GM19395 (cell line): ENCODE measurements at regions not wholly inside any gene's neighbourhood (a gene's known extent, or its start where the extent isn't known, plus 50 kb on each side); places are given as distances from the start of the nearest gene placed in this dataset.
"Not testable (repeated sequence)": the region's sequence is repeated elsewhere in the genome, so short reads cannot be mapped to it uniquely, and the experiment has no call there.

Experiments
- ATAC-seq: cut with Tn5 transposase; IDR thresholded peaks from one replicate; pipeline ENCODE4 v1.9.1; 2021; ENCODE audit warnings: mild to moderate bottlenecking, moderate library complexity; ENCODE audit not compliant: unreplicated experiment

DNA sequence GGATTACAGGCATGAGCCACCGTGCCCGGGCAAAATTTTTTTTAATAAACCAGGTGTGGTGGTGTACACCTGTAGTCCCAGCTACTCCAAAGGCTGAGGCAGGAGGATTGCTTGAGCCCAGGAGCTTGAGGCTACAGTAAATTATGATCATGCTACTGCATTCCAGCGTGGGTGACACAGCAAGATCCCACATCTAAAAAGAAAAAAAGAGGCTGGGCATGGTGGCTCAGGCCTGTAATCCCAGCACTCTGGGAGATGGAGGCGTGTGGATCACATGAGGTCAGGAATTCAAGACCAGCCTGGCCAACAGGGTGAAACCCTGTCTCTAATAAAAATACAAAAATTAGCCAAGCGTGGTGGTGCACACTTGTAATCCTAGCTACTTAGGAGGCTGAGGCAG, 125.6 kb downstream of the ZNF281 start:
- not testable (repeated sequence) for ATAC-seq

DNA sequence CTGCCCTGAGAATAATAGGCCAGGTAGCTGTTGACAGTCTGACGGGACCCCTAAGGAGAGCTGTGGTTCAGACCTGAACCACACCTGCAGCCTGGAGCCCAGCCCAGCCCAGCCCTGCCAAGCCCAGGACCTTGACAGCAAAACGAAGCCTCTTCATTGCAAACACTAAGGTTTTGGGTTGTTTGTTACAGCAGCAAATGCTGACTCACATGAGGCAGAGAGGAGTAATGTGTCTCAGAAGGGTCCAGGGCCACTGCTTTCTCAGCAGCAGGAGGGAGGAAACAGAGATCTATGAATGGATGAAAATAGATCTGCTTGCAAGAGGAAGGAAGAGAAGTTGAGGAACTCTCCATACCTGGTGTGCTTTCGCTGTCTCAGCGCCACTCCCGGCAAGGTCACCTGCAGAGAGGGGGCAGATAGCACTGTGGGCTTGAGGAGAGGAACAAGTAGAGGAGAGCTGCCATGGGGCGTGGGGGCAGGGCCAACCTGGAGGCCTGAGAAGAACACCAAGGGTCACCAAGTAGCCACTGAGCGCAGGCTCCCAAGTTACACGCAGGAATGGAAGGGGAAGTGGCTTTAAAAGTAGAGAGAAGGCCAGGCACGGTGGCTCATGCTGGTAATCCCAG, 127.2 kb downstream of the ZNF281 start:
- no peak for ATAC-seq

DNA sequence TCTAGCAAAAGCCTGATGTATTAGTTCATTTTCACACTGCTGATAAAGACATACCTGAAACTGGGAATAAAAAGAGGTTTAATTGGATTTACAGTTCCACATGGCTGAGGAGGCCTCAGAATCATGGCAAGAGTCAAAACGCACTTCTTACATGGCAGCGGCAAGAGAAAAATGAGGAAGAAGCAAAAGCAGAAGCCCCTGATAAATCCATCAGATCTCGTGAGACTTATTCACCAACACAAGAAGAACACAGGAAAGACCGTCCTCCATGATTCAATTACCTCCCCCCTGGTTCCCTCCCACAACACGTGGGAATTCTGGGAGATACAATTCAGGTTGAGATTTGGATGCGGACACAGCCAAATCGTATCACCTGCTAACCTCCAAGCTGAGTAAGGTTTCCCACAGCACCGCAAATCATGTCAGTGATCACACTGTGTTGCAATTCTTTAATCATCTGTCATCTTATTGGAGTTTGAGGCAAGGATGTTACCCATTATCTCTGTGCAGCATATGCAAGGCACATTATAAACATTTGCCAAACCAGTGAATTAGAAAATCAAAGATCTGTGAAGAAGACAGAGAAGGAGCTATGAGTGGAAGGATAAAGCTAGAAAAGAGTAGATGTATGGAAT, 128.5 kb downstream of the ZNF281 start:
- no peak for ATAC-seq

DNA sequence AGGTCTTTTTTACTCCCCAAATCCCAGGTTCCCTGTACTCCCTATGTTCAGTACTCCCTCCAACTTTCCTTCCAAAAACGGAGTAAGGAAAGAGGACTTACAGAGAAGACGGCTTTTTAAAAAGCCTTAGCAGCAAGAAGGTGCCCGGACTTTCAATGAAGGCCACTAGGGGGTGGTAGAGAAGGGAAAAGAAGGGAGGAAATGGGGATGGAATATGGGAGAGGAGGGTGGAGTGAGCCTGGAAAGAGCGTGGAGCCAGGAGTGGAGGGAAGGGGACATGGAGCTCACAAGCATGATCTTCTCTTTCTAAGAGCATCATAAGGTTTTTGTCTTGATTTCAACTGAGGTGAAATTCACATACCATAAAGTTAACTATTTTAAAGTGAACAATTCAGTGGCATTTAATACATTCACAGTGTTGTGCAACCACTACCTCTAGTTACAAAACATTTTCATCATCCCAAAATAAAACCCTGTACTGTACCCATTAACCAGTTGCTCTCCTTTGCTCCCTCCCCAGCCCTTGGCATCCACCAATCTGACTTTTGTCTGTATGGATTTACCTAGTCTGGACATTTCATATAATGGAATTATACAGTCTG, 129.9 kb downstream of the ZNF281 start:
- no peak for ATAC-seq

DNA sequence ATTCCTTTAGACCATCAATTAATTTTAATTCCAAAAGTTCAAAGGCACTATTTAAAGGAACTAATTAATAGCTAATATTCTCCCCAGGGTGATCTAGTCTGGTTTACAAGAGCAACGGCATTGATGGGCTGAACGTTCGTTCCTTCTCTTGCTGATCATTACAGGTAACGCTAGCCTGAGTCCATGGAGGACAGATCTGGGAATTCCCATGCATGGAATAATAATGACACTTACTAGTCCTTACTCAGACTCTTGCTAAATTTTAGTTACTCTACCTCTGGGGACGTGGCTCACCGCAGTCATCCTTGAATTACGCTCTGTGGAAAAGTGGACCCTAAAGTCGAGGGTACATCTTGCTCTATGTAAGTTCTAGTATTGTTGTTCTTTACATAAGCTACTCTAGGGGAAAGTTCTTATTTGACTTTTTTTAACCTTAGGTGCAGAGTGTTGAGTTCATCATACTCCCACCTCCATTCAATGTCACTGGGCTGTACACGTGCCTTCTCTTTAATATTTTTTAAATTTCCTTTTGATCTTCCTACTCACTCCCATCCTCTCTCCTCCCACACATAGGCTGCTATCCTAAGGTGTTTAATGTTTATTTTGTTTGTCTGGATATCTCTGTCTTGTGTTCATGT, 133.9 kb downstream of the ZNF281 start:
- no peak for ATAC-seq

DNA sequence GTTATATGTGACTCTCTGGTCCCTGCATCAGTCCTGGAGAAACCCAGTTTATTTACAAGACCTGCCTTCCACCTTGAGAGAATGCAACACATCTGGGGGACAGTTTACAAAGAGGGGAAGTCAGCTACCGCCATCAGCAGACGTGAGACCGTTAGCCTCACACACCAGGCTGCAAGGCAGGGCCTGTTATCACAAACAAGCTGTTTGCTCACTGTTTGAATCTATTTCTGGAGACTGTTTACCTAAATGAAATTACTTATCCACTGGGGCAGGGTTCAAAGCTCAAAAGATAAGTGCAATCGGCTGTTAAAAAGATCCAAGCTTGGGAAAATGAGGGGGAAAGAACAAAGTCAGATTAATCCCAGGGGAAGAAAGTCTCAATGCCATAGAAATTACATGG, 134.4 kb downstream of the ZNF281 start:
- no peak for ATAC-seq

DNA sequence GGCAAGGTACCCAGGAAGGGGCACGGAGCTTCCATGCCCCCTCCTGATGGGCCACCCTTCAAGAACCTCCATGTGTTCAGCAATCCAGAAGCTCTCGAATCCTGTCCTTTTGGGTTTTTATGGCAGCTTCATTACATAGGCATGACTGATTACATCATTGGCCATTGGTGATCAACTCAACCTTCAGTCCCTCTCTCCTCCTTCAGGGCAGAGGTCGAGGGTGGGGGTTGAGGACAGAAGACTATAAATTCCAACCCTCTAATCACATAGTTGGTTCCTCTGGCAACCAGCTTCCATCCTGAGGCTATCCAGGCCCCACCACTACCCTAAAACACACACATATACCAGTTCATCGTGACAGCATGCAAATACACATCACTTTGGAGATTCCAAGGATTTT, 135.7 kb downstream of the ZNF281 start:
- no peak for ATAC-seq

DNA sequence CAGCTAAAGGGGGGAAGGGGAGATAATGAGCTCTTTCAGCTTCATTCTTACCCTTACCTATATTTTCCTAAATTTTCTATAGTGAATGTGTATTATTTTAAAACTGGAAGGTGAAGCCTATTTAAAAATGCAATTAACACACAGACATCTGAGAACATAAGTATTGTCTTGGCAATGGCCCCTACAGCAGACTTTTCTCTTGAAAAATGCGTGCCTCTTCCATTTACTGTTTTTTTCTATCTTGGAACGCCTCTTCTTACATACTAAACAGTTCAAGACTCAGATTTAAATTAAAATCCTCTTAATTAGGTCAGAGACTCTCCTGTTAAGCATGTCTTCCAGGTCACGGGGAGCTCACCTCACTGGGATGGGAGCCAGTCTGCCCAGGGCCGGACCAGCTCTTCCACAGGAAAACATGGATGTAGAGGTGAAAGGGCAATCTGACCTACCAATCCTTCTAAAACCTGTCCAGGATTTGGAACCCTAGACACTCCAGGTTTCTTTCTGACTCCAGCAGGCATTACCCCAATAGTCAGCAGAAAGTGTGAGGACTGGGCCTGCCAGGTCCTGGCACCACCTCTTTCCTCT, 137.3 kb downstream of the ZNF281 start:
- ATAC-seq, result no peak

DNA sequence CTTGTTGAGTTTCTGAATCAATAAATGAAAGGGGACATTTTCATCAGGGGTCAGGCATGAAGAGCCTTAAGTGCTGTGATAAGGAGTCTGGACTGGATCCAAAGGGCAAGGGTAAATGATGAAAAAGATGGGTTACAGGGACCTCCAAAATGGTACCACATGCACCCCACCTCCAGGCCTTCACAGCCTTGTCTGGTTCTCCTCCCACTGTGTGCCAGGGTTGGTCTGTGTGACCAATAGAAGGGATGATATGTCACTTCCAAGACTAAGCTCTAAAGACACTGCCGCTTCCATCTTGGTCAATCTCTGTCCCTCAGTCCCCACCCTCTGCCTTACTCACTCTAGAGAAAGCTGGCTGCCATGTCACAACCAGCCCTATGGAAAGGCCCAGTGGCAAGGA, 140.6 kb downstream of the ZNF281 start:
- ATAC-seq, result no peak

DNA sequence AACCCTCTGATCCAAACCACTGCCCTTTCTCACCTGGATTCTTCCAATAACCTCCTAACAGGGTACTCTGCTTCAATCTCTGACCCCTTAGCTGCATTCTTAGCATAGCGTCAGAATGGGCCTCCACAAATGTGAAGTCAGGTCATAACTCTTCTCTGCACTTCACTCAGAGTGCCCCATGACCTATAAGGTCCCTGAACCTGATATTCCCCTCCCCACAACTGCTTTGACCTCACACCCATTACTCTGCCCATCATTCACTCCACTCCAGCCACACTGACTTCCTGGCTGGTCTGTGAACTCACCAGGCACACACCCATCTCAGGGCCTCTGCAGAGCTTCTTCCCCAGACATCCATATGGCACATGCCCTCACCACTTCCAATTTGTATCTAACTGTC, 141.9 kb downstream of the ZNF281 start:
- no peak for ATAC-seq

DNA sequence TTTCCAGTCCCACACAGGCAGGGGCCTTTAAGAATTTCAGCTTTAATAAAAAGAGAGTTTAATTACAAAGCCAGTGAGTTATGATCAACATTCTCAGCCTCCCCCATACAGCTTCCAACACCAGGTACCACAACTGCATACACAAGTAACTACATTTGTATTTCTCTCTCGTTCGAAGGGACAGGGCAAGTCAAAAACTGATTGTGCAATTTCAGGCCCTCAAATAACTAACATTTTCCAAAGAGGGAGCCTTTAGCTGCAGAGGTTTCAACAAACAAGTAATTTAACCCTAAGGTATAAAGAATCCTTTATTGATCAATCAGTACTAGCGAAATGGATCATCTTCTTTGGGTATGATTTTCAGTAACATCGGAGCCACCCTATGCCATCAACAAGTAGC, 142.4 kb downstream of the ZNF281 start:
- ATAC-seq, result no peak

DNA sequence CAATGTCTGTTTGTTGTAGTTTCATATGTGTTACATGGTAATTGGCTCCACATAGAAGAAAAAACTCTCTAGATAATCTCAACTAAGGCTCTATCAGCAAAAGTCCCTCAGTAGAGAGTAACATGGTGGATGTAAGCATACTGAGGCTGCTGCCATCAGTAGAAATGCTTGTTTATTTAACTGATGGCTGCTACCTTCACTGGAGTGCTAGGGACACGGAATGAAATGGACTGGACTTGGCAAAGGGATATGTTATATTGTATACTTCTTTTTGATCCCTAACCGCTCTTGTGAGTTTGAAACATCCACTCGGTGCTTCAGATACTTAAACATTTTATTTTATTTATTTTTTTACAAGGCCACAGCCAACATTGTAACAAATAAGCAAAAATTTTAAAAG, 143.0 kb downstream of the ZNF281 start:
- no peak for ATAC-seq

DNA sequence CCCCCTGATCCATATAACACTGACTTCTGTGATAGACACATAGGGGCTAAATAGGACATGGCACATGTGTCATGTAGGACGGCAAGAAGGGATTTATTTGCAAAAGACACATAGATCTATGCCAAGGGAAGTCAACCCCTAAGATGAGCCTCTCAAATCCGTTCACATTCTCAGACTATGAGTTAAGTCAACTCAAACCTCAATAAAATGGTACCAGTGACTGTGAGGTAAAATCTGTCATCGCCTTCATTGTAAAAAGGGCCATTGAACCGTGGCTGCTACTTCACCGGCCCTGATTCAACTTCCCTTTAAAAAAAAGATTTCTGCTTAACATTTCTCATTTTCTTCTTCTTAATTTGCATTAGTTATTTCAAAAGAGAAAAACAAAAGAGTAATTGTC, 144.0 kb downstream of the ZNF281 start:
- ATAC-seq, result no peak

DNA sequence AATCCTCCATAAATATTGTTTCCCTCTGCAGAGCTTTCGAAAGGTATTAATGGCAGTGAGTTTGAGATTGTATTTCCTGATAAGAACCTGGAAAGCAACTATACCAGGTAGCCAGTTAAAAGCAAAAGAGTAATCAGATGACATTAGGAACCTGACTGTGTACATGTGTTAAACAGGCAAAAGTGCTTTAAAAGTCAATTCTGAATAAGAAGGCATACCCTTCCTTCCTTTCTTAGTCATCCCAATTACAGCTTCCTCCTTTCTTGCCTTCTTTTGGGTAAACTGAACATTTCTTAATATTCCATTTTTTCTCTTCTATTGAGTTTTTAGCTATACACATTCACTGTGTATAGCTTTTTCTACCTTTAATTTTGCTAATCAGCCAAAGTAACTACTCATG, 144.7 kb downstream of the ZNF281 start:
- ATAC-seq, result no peak

DNA sequence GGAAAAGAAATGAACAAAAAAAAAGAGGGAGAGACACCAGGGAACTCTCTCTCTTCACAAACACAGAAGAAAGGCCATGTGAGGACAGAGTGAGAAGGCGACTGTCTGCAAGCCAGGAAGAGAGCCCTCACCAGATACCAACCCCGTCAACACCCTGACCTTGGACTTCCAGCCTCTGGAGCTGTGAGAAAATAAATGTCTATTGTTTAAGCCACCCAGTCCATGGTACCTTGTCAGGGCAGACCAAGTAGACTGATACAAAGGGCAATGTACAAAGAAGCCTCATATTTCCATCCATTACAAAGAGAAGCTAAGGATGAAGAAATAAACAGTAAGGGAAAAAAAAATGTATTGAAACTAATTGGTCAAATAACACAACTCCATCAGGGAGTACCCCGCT, 146.6 kb downstream of the ZNF281 start:
- ATAC-seq, result no peak

DNA sequence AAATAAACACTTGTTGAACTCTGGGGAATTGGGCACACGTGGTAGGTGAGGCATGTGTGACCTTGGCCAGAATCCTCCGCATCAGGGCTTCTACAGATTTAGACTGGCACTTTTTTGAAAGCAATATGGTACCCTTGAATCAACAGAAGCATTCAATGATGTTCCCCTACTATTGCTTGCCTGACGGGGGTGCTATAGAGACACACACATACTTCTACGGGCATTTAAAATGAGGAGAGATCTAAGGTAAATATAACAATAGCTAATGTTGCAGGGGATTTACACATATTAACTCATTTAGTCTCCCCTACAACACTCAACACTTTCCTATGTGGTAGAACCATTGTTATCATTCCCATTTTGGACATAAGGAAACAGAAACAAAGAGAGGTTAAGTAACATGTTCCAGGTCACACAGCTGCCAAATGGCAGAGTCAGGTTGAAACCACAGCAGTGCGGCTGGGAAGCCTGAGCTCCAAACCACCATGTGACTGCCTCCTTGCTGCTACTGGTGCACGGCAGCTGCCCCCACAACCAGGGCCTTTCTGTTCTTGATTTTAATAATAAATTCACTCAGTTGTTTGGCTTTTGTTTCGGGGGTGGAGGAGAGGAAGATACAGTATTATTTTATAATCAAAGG, 147.4 kb downstream of the ZNF281 start:
- peak; percentile 88 for ATAC-seq

DNA sequence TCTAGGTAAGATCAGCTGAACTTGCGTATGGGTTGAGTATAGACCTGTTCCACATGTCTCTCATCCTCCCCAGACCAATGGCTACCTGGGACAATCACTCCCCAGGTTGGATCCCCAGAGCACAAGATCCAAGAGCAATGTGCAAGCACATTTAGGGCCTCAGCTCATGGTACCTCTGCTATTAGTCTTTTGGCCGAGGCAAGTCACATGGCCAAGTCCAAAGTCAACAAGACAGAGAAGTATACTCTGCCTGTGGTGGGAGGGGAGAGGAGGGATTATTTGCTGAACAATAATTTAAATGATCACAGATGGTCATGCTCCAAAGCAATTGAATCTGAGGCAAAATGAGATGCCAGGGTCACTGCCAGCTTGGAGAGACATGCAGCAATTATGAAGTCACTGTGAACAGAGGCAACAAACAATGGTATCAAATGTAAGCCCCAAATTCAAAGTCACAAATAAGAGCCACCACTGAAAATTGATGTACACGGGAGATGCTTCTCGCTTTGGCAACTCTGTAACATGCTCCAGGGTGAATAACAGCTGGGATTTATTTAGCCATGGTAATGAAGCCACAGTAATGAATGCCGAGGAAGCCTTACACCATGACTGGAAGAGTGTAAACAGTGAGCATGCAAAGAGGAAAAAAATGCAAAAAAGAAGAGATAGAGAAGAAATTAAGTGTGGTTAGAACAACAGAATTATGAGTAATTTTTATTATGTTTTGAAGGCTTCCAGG, 149.1 kb downstream of the ZNF281 start:
- ATAC-seq, result no peak

DNA sequence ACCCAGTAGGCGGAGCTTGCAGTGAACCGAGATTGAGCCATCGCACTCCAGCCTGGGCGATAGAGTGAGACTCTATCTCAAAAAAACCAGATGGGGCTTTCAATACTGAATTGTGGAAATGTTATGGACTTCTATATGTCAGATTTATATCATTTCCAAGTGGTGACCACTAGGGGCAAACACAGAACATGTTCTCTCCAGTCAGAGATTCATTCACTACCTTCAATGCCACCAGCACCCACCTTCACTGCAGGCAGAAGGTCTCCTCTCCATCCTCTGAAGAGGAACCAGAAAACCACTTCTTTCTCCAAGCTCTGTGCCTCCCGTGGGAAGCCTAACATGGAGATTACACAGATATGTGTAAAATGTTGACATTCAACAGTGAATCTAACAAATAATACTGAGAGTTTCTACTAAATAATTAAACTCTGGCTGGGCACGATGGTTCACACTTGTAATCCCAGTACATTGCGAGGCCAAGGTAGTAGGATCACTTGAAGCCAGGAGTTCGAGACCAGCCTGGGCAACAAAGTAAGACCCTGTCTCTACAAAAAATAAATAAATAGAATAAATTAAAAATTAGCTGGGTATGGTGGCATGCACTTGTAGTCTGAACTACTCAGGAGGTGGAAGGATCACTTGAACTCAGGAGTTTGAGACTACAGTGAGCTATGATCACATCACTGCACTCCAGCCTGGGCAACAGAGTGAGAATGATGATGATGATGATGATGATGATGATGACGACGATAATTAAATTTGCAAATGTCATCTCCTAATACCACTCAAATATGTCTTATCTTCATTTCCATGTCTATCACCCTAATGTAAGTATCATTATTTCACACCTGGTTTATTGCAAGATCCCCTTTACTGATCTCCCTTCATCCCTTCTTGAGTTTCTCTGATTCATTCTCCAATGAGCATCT, 151.1 kb downstream of the ZNF281 start:
- ATAC-seq, result peak; percentile 42

DNA sequence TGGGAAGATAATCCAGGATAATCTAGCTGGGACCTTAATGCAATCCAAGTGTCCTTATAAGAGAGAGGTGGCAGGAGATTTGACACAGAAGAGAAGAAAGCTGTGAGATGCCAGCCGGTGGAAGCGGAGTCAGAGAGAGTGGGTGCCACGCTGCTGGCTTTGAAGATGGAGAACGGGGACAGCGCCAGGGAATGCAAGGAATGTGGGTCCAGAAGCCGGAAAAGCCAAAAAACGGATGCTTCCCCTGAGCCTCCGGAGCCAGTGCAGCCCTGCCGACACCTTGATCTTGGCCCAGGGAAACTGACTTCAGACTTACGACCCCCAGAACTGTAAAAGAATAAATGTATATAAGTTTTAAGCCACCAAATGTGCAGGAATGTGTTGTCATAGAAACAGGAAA, 152.6 kb downstream of the ZNF281 start:
- ATAC-seq, result no peak

DNA sequence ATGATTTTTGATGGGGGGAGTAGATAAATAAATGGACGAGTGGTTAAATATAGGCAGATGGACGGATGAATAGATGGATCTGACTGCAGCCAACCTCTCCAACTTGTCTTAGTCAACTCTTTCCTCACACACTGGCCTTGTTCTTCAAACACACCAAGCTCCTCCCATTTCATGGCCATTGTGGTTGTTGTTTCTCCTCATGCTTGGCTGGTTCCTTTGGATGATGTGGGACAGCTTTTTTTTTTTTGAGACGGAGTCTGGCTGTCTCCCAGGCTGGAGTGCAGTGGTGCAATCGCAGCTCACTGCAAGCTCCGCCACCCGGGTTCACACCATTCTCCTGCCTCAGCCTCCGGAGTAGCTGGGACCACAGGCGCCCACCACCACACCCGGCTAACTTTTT, 155.2 kb downstream of the ZNF281 start:
- not testable (repeated sequence) for ATAC-seq
